ENCODE measurements at regions not wholly inside any gene's neighbourhood (a gene's known extent, or its start where the extent isn't known, plus 50 kb on each side); places are given as distances from the start of the nearest gene placed in this dataset.

- DNase-seq: no peak
These were observed 542.0 kb upstream of the TENM3 start for GRCh38 chr4:181701214-181701613.

- no peak for DNase-seq
These were observed 541.3 kb upstream of the TENM3 start for GRCh38 chr4:181701894-181702293.

- no peak for DNase-seq
These were observed 540.2 kb upstream of the TENM3 start for GRCh38 chr4:181702864-181703495.

DNA sequence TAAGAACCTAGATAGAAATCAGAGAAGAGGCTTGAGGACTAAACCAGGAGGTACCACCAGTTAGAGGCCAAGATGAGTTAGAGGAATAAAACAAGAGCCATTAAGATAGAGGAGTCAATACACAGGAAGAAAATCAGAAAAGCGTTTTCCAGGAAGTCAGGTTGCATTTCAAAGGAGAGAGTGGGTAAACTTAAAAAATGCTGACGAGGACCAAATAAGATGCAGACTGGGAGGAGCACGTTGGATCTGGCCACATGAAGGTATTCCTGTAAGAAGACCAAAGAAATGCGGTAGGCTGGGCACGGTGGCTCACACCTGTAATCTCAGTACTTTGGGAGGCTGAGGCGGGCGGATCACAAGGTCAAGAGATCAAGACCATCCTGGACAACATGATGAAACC is 533.1 kb upstream of the TENM3 start:
- DNase-seq: no peak

DNA sequence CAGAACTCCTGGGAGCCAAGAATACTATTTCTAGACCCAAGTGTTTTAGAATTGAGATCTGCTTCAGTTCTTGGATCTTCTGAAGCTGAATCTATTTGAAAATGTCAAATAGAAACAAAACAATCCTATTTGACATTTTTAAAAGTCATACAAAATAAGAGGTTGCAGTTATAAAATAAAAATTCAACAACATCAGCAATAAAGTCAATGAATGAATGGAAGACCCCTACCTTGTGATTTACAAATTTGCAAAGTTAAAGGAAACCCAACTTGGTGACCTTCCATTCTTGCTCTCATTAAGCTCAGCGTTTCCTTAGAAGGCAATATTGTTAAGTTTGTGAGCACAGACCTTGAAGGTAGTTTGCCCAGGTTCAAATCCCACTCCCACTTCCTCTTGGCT is 531.8 kb upstream of the TENM3 start:
- DNase-seq: no peak

DNA sequence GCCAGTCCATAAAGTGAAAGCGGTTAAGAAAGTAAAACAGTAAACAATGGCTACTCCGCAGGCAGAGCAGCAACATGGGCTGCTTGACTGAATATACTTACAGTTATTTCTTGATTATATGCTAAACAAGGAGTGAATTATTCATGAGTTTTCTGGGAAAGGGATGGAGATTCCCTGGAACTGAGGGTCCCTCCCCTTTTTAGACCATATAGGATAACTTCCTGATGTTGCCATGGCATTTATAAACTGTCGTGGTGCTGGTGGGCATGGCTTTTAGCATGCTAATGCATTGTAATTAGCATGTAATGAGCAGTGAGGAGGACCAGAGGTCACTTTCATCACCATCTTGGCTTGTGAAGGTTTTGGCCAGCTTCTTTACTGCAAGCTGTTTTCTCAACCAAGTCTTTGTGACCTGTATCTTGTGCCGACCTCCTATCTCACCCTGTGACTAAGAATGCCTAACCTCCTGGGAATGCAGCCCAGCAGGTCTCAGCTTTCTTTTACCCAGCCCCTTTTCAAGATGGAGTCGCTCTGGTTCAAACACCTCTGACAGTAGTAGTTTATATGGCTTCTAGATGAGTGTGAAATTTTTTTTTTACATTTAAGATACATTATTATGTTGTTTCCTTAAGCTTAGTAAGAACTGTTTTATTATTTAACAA is 514.8 kb upstream of the TENM3 start:
- no peak for DNase-seq

DNA sequence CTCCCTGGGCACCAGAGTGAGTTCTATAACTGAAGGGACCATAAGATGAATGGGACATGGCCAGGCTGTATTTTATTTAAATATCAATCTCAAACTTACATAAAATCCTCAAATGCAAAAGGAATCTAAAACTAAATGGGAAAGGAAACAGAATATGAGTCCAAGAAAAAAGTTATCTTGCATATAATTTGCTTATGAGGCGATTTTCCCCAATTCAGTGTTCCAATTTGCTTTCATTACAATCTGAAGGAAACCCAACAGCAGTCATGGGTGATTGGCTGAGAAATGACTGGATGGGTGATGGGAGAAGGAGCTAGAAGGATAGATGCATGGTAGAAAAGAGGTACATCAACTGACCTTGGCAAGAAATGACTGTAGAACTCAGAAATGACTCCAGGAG is 511.3 kb upstream of the TENM3 start:
- DNase-seq: no peak

DNA sequence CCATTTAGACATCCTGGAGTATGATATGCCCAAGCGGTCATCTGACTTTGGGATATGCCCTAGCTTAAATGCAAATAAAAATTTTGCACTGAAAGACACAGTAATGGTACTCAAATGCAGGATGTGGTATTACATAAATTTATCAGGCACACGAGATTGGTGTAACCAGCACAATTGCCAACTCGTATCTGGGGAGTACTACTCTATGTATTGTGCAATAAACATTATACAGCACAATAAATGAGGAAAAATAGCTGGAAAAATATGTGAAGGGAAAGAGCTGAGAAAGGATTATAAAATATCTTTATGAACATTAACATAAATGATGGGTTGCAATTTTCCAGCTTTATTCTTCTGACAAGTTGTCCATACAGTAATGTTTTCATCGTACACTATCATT is 505.5 kb upstream of the TENM3 start:
- no peak for DNase-seq

DNA sequence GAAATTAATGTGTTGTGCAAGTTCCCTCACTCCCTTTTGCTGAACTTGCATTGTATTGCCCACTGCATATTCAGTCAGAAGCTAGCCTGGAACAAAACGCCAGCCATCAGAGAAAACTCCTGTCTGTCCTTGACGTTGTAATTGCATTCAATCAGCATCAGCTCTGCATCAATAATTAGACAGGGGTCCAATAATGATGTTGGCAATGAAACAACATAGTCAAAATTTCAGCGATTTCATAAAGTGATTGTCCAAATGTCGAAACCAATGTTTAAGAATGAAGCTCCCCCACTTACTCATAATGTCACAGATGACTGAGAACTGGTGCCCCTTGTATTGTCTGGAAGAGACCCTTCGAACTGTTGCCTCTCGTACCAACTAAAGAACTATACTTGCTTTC is 504.2 kb upstream of the TENM3 start:
- DNase-seq: no peak

DNA sequence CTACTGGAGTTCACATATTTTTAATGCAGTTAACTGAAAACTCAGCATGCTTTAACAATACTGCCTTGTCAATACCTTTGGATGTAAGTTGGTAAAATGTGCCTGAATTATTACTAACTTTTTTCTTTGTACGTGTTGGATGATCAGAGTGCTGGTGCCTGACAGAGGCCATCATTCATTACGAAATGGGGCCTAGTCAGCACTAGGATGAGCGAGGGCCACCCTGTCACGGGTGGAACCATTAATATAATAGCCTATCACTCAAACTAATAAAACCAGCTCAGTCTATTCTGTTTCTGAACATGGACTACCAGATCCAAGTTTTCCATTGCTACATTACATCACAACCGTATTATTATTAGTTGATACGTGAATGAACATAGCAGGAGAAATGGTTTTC is 501.7 kb upstream of the TENM3 start:
- DNase-seq: no peak

DNA sequence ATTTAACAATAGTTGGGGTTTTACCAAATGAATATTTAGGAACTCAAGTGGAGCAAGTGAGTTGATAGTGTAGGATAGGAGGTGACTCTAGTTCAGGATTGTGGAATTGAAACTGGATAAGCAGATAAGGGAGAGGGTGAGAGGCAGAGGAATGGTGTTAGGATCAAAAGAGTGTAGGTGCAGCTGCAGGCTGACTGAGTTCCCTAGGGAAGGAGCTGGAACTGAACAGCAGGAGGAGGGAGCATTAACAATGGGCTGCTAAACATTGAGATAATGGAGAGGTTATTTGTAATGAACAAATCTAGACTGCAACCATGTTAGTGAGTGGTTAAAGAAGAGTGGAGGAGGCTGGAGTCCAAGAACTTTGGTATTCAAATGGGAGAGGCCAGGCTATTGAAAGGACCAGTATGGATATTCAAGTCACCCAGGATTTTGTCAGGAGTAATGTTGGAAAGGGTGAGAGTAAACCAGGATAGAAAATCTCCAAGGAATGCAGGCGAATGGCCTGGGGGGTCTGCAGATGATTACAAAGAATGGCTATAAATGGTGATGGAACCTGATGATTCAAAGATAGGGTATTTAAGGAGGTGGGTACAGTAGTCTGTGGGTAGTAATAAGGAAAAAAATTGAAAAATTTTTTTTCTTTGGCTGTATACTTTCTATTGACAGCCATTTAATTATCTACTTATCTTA is 497.1 kb upstream of the TENM3 start:
- no peak for DNase-seq

DNA sequence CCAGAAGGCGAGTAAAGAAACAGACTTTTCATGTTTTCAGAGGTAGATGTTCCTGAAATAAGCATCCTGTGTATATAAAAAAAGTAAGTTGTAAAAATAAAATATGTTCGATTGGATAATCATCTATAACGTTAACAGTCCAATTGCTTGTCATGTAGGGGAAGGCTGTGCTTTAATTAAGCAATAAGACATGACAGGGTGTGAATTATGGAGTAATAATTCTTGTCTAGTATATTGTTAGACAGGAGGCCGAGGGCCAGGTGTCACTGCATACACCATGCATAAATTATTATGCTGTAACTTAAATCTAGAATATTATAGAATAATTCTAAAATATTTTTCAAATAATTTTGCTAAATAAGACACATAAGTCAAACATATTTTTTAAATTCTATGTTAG is 494.6 kb upstream of the TENM3 start:
- no peak for DNase-seq

- DNase-seq: no peak
These were observed 490.7 kb upstream of the TENM3 start for GRCh38 chr4:181752516-181752915.

DNA sequence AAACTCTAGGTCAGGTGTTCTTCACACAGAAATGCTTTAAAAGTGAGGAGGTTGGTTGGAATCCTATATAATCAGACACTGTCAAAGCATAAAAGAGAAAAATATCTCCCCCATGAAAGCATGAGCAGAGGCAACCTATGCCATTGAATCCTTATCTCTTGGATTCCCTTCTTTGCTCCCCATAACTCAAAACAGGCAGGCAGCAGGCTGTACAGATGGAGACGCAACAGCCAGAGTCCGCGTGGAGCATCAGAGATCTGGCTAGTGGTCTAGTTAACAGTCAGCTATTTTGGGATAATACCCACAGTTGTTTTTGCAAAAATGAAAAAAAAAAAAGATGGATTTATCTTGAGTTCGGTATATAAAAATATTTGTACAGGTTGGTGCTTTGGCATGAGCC is 490.0 kb upstream of the TENM3 start:
- DNase-seq: no peak

GRCh38 chr4:181755846-181756245 is 487.4 kb upstream of the TENM3 start:
- no peak for DNase-seq

GRCh38 chr4:181756451-181757095 is 486.6 kb upstream of the TENM3 start:
- DNase-seq: no peak

DNA sequence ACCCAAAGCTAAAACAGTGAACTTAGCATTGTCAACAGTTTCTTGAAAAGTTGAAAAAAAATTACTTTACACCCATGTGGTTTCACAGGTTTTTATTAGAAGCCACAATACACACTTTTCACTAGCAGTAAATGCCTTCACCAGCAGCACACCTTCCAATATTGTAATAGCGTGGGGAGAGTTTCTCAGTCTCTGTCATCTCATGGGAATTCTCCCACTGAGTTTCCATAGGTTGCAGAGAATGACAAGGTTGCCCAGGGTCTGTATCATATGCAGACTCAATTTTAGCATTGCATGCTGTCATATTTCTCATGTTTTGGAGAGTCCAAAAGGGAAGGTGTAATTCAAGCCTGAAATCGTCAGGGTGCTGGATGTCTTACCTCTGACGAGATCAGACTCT is 486.1 kb upstream of the TENM3 start:
- no peak for DNase-seq

DNA sequence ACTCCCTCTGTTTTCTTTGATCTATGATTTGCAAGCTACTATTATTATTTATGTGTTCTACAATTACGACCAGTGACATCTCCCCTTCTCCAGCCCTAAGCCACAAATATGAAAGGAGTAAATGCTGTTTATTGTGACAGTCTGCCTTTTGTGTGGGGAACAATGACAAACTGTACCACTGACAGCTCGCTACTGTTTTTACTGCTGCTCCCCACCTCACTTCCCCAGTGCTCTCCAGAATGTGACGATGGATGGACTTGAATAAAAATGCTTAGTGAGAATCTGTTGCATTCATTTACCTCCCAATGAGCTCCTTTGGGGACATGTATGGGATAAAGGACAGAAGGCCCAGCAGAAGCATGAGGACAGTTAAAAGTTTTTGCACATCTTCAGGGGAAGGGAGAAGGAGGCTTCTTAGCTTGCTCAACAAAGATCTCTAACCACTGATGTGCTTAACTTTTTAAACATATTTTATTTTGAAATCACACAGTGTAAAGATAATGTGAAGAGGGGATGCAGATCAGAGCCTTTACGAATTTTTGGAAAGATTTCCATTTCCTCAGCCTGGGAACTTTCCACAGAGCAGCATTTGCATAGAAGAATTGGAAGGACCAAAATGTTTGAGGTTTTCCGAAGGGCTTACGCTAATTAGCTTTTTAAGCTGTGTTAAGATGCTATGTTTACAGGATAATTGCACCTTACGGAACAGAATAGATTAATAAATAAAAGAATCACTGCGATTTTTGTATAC is 485.1 kb upstream of the TENM3 start:
- no peak for DNase-seq

GRCh38 chr4:181760560-181760959 is 482.6 kb upstream of the TENM3 start:
- no peak for DNase-seq

- DNase-seq: no peak
These were observed 482.0 kb upstream of the TENM3 start for GRCh38 chr4:181761156-181761555.

GRCh38 chr4:181766061-181766548 is 477.1 kb upstream of the TENM3 start:
- no peak for DNase-seq

DNA sequence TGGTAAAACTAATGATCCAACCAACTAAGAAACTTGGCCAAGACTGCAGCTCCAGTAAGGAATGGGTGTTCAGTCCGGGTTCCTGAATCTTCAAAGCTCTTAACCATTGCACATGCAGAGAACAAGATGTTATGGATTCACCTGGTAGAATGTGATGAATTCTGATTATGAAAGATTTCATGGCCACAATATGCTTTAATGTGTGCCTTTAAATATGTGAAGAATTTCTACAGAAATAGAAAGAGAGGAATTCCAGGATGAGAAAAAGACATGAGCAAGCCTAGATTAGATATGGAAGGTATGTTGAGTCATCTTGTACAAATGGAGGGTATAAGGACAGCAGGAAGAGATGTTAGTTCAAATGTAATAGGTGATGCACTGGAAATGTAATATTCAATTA is 472.2 kb upstream of the TENM3 start:
- no peak for DNase-seq

- no peak for DNase-seq
These were observed 467.9 kb upstream of the TENM3 start for GRCh38 chr4:181775298-181775697.

All from DMS 273 treated with DMSO at 0.1 percent for 48 hours (cell line).